LNCAP (cell line): ENCODE measurements at regions not wholly inside any gene's neighbourhood (a gene's known extent, or its start where the extent isn't known, plus 50 kb on each side); places are given as distances from the start of the nearest gene placed in this dataset.

Experiments
- CTCF ChIP-seq: fragments of 450-650 bp; IDR thresholded peaks from 2 replicates; pipeline ENCODE4 v1.5.1; 2017; ENCODE audit warnings: mild to moderate bottlenecking

GRCh38 chr12:75635606-75636444 lies 124.4 kb upstream of the KRR1 start:
- no peak for TF ChIP-seq CTCF

- no peak for TF ChIP-seq CTCF
Measured at GRCh38 chr12:75634244-75635222, 123.1 kb upstream of the KRR1 start.

- TF ChIP-seq CTCF: no peak
Measured at GRCh38 chr12:75633789-75634188, 122.4 kb upstream of the KRR1 start.

- no peak for TF ChIP-seq CTCF
Measured at GRCh38 chr12:75632442-75632841, 121.0 kb upstream of the KRR1 start.

GRCh38 chr12:75631831-75632230 lies 120.4 kb upstream of the KRR1 start:
- no peak for TF ChIP-seq CTCF

- TF ChIP-seq CTCF: no peak
Measured at GRCh38 chr12:75630091-75630490, 118.7 kb upstream of the KRR1 start.

- no peak for TF ChIP-seq CTCF
Measured at GRCh38 chr12:75628916-75629315, 117.5 kb upstream of the KRR1 start.
